H1 (cell line): ENCODE measurements at regions not wholly inside any gene's neighbourhood (a gene's known extent, or its start where the extent isn't known, plus 50 kb on each side); places are given as distances from the start of the nearest gene placed in this dataset.

Experiments
- CTCF ChIA-PET: fragments of 300-600 bp; sonication (Branson Sonifier 250); formaldehyde crosslinking; loops from one replicate; lab custom pipeline; 2021; ENCODE audit not compliant: partially characterized antibody; lab: Charles Lee
- POLR2A ChIA-PET: fragments of 300-600 bp; sonication (Branson Sonifier 250); formaldehyde crosslinking; loops from one replicate; lab custom pipeline; 2021; ENCODE audit warnings: inconsistent platforms; ENCODE audit not compliant: partially characterized antibody; lab: Charles Lee
- DNase-seq, 2 experiments: peaks; one replicate each; pipeline versions ENCODE4 v3.0.0 to v3.0.0-alpha.2; 2010 to 2022; ENCODE audit warnings: low spot score in 2 of 2, low read depth in 1 of 2, mixed read lengths in 1 of 2
- FAIRE-seq: peaks from 2 replicates; lab custom pipeline; 2011; peaks lifted over from hg19 to GRCh38; lab: Jason Lieb, UNC
- H2AFZ ChIP-seq: 2 replicates; pipeline ENCODE4 v1.8.1; 2012; ENCODE audit warnings: low read length, inconsistent platforms
- H2AK5ac ChIP-seq: 2 replicates; pipeline ENCODE4 v1.6.1; 2013; ENCODE audit warnings: low read depth, low read length
- H2BK120ac ChIP-seq: replicated peaks from 2 replicates; pipeline ENCODE3; 2013; ENCODE audit warnings: low read depth, low read length, inconsistent platforms
- H2BK12ac ChIP-seq: 2 replicates; pipeline ENCODE4 v1.6.1; 2013; ENCODE audit warnings: low read depth, low read length
- H2BK15ac ChIP-seq: 2 replicates; pipeline ENCODE4 v1.6.1; 2013; ENCODE audit warnings: low read length
- H2BK20ac ChIP-seq: 2 replicates; pipeline ENCODE4 v1.6.1; 2013; ENCODE audit warnings: low read length
- H2BK5ac ChIP-seq: 2 replicates; pipeline ENCODE4 v1.6.1; 2013; ENCODE audit warnings: low read depth, low read length
- H3K14ac ChIP-seq: 2 replicates; pipeline ENCODE4 v1.6.1; 2013; ENCODE audit warnings: inconsistent platforms; ENCODE audit not compliant: insufficient read length
- H3K18ac ChIP-seq: 2 replicates; pipeline ENCODE4 v1.6.1; 2013; ENCODE audit warnings: low read length; ENCODE audit errors: extremely low read depth
- H3K23ac ChIP-seq: 2 replicates; pipeline ENCODE4 v1.6.1; 2013; ENCODE audit warnings: inconsistent platforms; ENCODE audit not compliant: insufficient read length
- H3K23me2 ChIP-seq: 2 replicates; pipeline ENCODE4 v1.6.1; 2013; ENCODE audit warnings: low read depth, low read length
- H3K27ac ChIP-seq: 2 replicates; pipeline ENCODE4 v1.6.1; 2011; ENCODE audit warnings: low read depth, low read length, inconsistent platforms
- H3K27me3 ChIP-seq, 4 experiments: replicated peaks in 1 of 4; 1 replicate in 1 of 4; 2 replicates in 3 of 4; pipeline versions ENCODE4 v1.6.1 to v1.8.1; 2011 to 2013; ENCODE audit warnings: low read length in 3 of 4, mild to moderate bottlenecking in 3 of 4, inconsistent platforms in 2 of 4, mixed read lengths in 2 of 4, moderate library complexity in 1 of 4; ENCODE audit not compliant: control insufficient read depth in 3 of 4, insufficient read depth in 3 of 4; ENCODE audit errors: extremely low read depth in 1 of 4
- H3K36me3 ChIP-seq, 4 experiments: 2 replicates each; pipeline versions ENCODE4 v1.6.1 to v1.8.1; 2011 to 2013; ENCODE audit warnings: mild to moderate bottlenecking in 4 of 4, low read length in 3 of 4, moderate library complexity in 2 of 4, control low read depth in 1 of 4, inconsistent platforms in 1 of 4; ENCODE audit not compliant: insufficient read depth in 4 of 4, control insufficient read depth in 2 of 4
- H3K4ac ChIP-seq: replicated peaks from 2 replicates; pipeline ENCODE3; 2013; ENCODE audit warnings: low read length, low read depth, mixed read lengths, inconsistent platforms; ENCODE audit not compliant: insufficient read length
- H3K4me1 ChIP-seq, 4 experiments: replicated peaks in 1 of 4; 1 replicate in 1 of 4; 2 replicates in 3 of 4; pipeline versions ENCODE4 v1.6.1 to v1.8.1; 2011 to 2013; ENCODE audit warnings: low read length in 3 of 4, inconsistent platforms in 2 of 4, mixed read lengths in 1 of 4; ENCODE audit not compliant: insufficient read depth in 4 of 4, control insufficient read depth in 3 of 4
- H3K4me2 ChIP-seq, 2 experiments: 2 replicates each; pipeline versions ENCODE4 v1.6.1 to v1.8.1; 2011 to 2013; ENCODE audit warnings: low read depth in 2 of 2, low read length in 2 of 2, control low read depth in 1 of 2, inconsistent platforms in 1 of 2, mild to moderate bottlenecking in 1 of 2; ENCODE audit not compliant: insufficient read depth in 1 of 2
- H3K4me3 ChIP-seq, 4 experiments: fragments of 200-600, 300-600 bp in 1 of 4; sonication (generic), shearing (Covaris generic), sonication (Bioruptor Twin) in 1 of 4; 2 replicates each; pipeline versions ENCODE4 v1.5.1 to v1.8.1; 2011 to 2016; ENCODE audit warnings: low read length in 4 of 4, low read depth in 3 of 4, control low read depth in 2 of 4, inconsistent platforms in 2 of 4, mild to moderate bottlenecking in 2 of 4, mixed read lengths in 1 of 4, moderate library complexity in 1 of 4; ENCODE audit not compliant: insufficient read depth in 2 of 4; ENCODE audit errors: extremely low read depth in 1 of 4
- H3K56ac ChIP-seq: replicated peaks from 2 replicates; pipeline ENCODE3; 2013; ENCODE audit warnings: low read depth, mild to moderate bottlenecking, mixed read lengths, low read length, inconsistent platforms; ENCODE audit not compliant: insufficient read length
- H3K79me1 ChIP-seq: 2 replicates; pipeline ENCODE4 v1.6.1; 2013; ENCODE audit warnings: low read depth, low read length, control low read depth
- H3K79me2 ChIP-seq, 2 experiments: 2 replicates each; pipeline versions ENCODE4 v1.6.1 to v1.8.1; 2012 to 2013; ENCODE audit warnings: low read length in 2 of 2, mild to moderate bottlenecking in 2 of 2, inconsistent platforms in 1 of 2; ENCODE audit not compliant: insufficient read depth in 2 of 2, control insufficient read depth in 1 of 2
- H3K9ac ChIP-seq, 4 experiments: replicated peaks in 1 of 4; 1 replicate in 1 of 4; 2 replicates in 3 of 4; pipeline versions ENCODE4 v1.6.1 to v1.8.1; 2011 to 2013; ENCODE audit warnings: low read depth in 3 of 4, low read length in 3 of 4, control low read depth in 2 of 4, mild to moderate bottlenecking in 2 of 4, moderate library complexity in 2 of 4, inconsistent platforms in 1 of 4; ENCODE audit errors: extremely low read depth in 1 of 4
- H3K9me3 ChIP-seq, 2 experiments: 2 replicates each; pipeline versions ENCODE4 v1.6.1 to v1.8.1; 2012 to 2013; ENCODE audit warnings: mild to moderate bottlenecking in 2 of 2, moderate library complexity in 2 of 2, control low read depth in 1 of 2, inconsistent platforms in 1 of 2, low read depth in 1 of 2, low read length in 1 of 2, mixed read lengths in 1 of 2; ENCODE audit not compliant: insufficient read depth in 2 of 2
- H4K20me1 ChIP-seq, 2 experiments: replicated peaks in 1 of 2; 2 replicates each; pipeline versions ENCODE3 to v1.8.1; 2011 to 2013; ENCODE audit warnings: inconsistent platforms in 2 of 2, low read length in 2 of 2, mild to moderate bottlenecking in 1 of 2; ENCODE audit not compliant: insufficient read depth in 2 of 2, control insufficient read depth in 1 of 2
- H4K5ac ChIP-seq: 2 replicates; pipeline ENCODE4 v1.6.1; 2013; ENCODE audit warnings: low read length, low read depth, mixed read lengths, inconsistent platforms; ENCODE audit not compliant: insufficient read length
- H4K8ac ChIP-seq: 2 replicates; pipeline ENCODE4 v1.8.0; 2013; ENCODE audit warnings: mild to moderate bottlenecking, moderate library complexity, low read length, inconsistent platforms; ENCODE audit not compliant: insufficient read depth; ENCODE audit errors: extremely low read depth
- H4K91ac ChIP-seq: replicated peaks from 2 replicates; pipeline ENCODE3; 2013; ENCODE audit warnings: low read length, mixed read lengths, inconsistent platforms; ENCODE audit not compliant: insufficient read length
- ATF2 ChIP-seq: IDR thresholded peaks from 2 replicates; pipeline ENCODE4 v1.6.1; 2012; ENCODE audit warnings: low read length, inconsistent platforms
- BACH1 ChIP-seq: IDR thresholded peaks from 2 replicates; pipeline ENCODE4 v1.6.1; 2012; ENCODE audit warnings: low read length, improper control_type of control experiment
- CBX8 ChIP-seq: fragments of 300-800, 300-1000 bp; sonication (generic); IDR thresholded peaks from 2 replicates; pipeline ENCODE4 v1.7.1; 2016; ENCODE audit warnings: low read depth, low read length, borderline replicate concordance
- JUND ChIP-seq: IDR thresholded peaks from 2 replicates; pipeline ENCODE4 v1.6.1; 2011; ENCODE audit warnings: mild to moderate bottlenecking, improper control_type of control experiment, low read length
- KDM5A ChIP-seq: fragments of 200-600 bp; IDR thresholded peaks from 2 replicates; pipeline ENCODE4 v1.7.1; 2012; ENCODE audit warnings: mild to moderate bottlenecking, low read length, inconsistent platforms, mixed read lengths
- MAFK ChIP-seq: IDR thresholded peaks from 2 replicates; pipeline ENCODE4 v1.6.1; 2012; ENCODE audit warnings: low read depth, mild to moderate bottlenecking, improper control_type of control experiment, low read length
- RAD21 ChIP-seq, 2 experiments: IDR thresholded peaks in 1 of 2; conservative IDR thresholded peaks in 1 of 2; 2 replicates each; pipeline ENCODE4 v1.6.1; 2011; ENCODE audit warnings: low read depth in 2 of 2, low read length in 2 of 2, improper control_type of control experiment in 1 of 2, inconsistent platforms in 1 of 2, mild to moderate bottlenecking in 1 of 2, moderate library complexity in 1 of 2
- SP1 ChIP-seq: IDR thresholded peaks from 2 replicates; pipeline ENCODE4 v1.6.1; 2011; ENCODE audit warnings: low read depth, low read length
- SP2 ChIP-seq: IDR thresholded peaks from 2 replicates; pipeline ENCODE4 v1.6.1; 2012; ENCODE audit warnings: mild to moderate bottlenecking, low read length, inconsistent platforms
- SUZ12 ChIP-seq: fragments of 200-600 bp; sonication (generic); IDR thresholded peaks from 2 replicates; pipeline ENCODE4 v1.6.1; 2012; ENCODE audit warnings: mild to moderate bottlenecking, inconsistent platforms, low read length, moderate library complexity, mixed read lengths
- TEAD4 ChIP-seq: IDR thresholded peaks from 2 replicates; pipeline ENCODE4 v1.6.1; 2012; ENCODE audit warnings: low read depth, low read length, inconsistent platforms, mixed read lengths
- YY1 ChIP-seq: IDR thresholded peaks from 2 replicates; pipeline ENCODE4 v1.6.1; 2011; ENCODE audit warnings: low read depth, mild to moderate bottlenecking, low read length
- ZNF274 ChIP-seq: IDR thresholded peaks from 2 replicates; pipeline ENCODE4 v1.7.0; 2012; ENCODE audit warnings: low read length, borderline replicate concordance; ENCODE audit errors: extremely low read depth
- WGBS, 2 experiments: shearing (Covaris generic) in 1 of 2; methylation state at CpG; one replicate each; pipeline versions ENCODE4 v1.1.6 to v1.1.7; 2013 to 2015; ENCODE audit warnings: low lambda C conversion rate in 2 of 2, mixed read lengths in 2 of 2, inconsistent platforms in 1 of 2, low coverage in 1 of 2, missing lambda C conversion rate in 1 of 2; ENCODE audit not compliant: insufficient replicate concordance in 2 of 2, insufficient coverage in 1 of 2, insufficient read length in 1 of 2; ENCODE audit errors: extremely low coverage in 1 of 2, missing lambda C conversion rate in 1 of 2; 5-methylcytosine and 5-hydroxymethylcytosine counted together

DNA sequence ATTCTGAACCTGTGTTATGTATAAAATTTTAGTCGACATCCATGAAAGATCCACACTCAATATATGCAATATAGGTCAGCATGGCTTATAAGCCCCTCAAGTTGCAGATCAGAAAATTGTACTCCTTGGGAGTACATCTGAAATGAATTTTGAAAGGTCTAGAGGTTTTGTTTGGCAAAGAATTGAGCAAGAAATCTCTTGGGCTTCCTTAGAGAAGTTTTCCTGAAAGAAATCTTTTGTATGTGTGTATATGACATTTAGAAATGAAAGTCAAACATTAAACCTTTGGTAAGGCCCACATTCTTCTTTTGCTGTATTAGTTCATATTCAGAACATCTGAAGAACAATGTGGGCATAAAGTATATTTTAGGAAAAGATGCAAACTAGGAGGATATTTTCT is 1006.6 kb downstream of the NAALADL2 start:
- Histone ChIP-seq H3K4me1 (no peaks in the 10 kb centered on the region), H3K9ac (no peak overlapping the region), H3K4me3 (no peak overlapping the region), H2BK5ac (no peak overlapping the region), H4K20me1 (no peaks in the 10 kb centered on the region), H2BK15ac (no peak overlapping the region), H2AK5ac (no peak overlapping the region), H3K4me2 (no peak overlapping the region), H3K36me3 (no peaks in the 10 kb centered on the region), H4K5ac (no peak overlapping the region), H3K9me3 (no peaks in the 10 kb centered on the region), H3K79me1 (no peaks in the 10 kb centered on the region), H2BK20ac (no peak overlapping the region), H3K79me2 (no peaks in the 10 kb centered on the region), H3K56ac (no peak overlapping the region), H3K23ac (no peak overlapping the region), H3K27ac (no peak overlapping the region), H3K4ac (no peak overlapping the region), H2BK12ac (no peak overlapping the region), H2AFZ (no peak overlapping the region), H2BK120ac (no peak overlapping the region), H3K23me2 (no peaks in the 10 kb centered on the region), H3K27me3 (no peaks in the 10 kb centered on the region), H3K14ac (no peak overlapping the region), H4K8ac (no peak overlapping the region), H3K18ac (no peak overlapping the region), H4K91ac (no peak overlapping the region)
- DNase-seq, result no peak
- ChIA-PET CTCF (no interaction called here), POLR2A (no interaction called here)
- WGBS, 2 experiments, result 100% methylated on average over 1 of the region's 1 CpG; no CpG with 5 or more reads in 1 of the 2 experiments
- no peak for FAIRE-seq
- no peak for TF ChIP-seq ATF2
- no peak for TF ChIP-seq KDM5A
- TF ChIP-seq CBX8, result no peak
- TF ChIP-seq BACH1, result no peak
- no peak for TF ChIP-seq SUZ12
- no peak for TF ChIP-seq TEAD4
- TF ChIP-seq SP1, result no peak
- TF ChIP-seq RAD21 (IDR thresholded peaks at IDR 0.05 in 1 of 2, conservative IDR thresholded peaks at IDR 0.05 in 1 of 2; ENCODE audit: low read depth in 2 of 2, low read length in 2 of 2), result no peak
- no peak for TF ChIP-seq YY1
- TF ChIP-seq MAFK, result no peak
- no peak for TF ChIP-seq ZNF274
- no peak for TF ChIP-seq JUND
- no peak for TF ChIP-seq SP2
